Upper lobe of right lung (tissue), 1 donor: ENCODE measurements at regions not wholly inside any gene's neighbourhood (a gene's known extent, or its start where the extent isn't known, plus 50 kb on each side); places are given as distances from the start of the nearest gene placed in this dataset.
A peak's percentile ranks its signal among the peaks of the same experiment; 100 is the strongest.

Experiments used
- ATAC-seq: fragments of 200-7000 bp; cut with Tn5 transposase; one replicate; pipeline ENCODE4 v1.9.1; 2020; ENCODE audit warnings: mild to moderate bottlenecking, moderate library complexity
- DNase-seq: peaks from one replicate; pipeline ENCODE4 v3.0.0-alpha.2; 2020
- H3K27ac ChIP-seq: fragments of 200-600 bp; one replicate; pipeline ENCODE4 v1.8.0; 2022
- H3K27me3 ChIP-seq: fragments of 200-600 bp; one replicate; pipeline ENCODE4 v1.8.0; 2022; ENCODE audit warnings: mild to moderate bottlenecking
- H3K36me3 ChIP-seq: fragments of 200-600 bp; one replicate; pipeline ENCODE4 v1.8.0; 2022
- H3K4me1 ChIP-seq: fragments of 200-600 bp; one replicate; pipeline ENCODE4 v1.8.0; 2022
- H3K4me3 ChIP-seq: fragments of 200-600 bp; one replicate; pipeline ENCODE4 v1.8.0; 2022; ENCODE audit warnings: mild to moderate bottlenecking
- H3K9me3 ChIP-seq: fragments of 200-600 bp; one replicate; pipeline ENCODE4 v1.8.0; 2022
- CTCF ChIP-seq: fragments of 200-600 bp; IDR thresholded peaks from one replicate; pipeline ENCODE4 v1.8.0; 2022; ENCODE audit warnings: antibody characterized with exemption
- intact Hi-C: fragments of 100-400 bp; cut with DNase I; formaldehyde crosslinking; loops from one replicate; pipeline ENCODE4 v1.11.0; 2022
- donor health status: DM: no; HTN: yes; CAD: no; lungs with severe emphysema.

GRCh38 chr12:77681726-77682125 lies 149.0 kb upstream of the NAV3 start:
- Histone ChIP-seq H3K4me3 (no peak overlapping the region), H3K36me3 (no peaks in the 10 kb centered on the region), H3K27me3 (no peaks in the 10 kb centered on the region), H3K9me3 (no peaks in the 10 kb centered on the region), H3K4me1 (no peaks in the 10 kb centered on the region), H3K27ac (no peak overlapping the region)
- TF ChIP-seq CTCF = no peak
- intact Hi-C loops = no loop called here
- DNase-seq (no peak), ATAC-seq (no peak)

- no peaks in the 10 kb centered on the region for H3K9me3 ChIP-seq
- DNase-seq (no peak), ATAC-seq (no peak)
- no peak overlapping the region for H3K4me3 ChIP-seq
- no peaks in the 10 kb centered on the region for H3K27me3 ChIP-seq
- no peaks in the 10 kb centered on the region for H3K36me3 ChIP-seq
- H3K4me1 ChIP-seq = no peaks in the 10 kb centered on the region
- TF ChIP-seq CTCF = no peak
- no peak overlapping the region for H3K27ac ChIP-seq
- intact Hi-C loops = no loop called here
Measured at GRCh38 chr12:77679686-77680085, 151.0 kb upstream of the NAV3 start.

- DNase-seq (no peak), ATAC-seq (no peak)
- Histone ChIP-seq H3K9me3 (no peaks in the 10 kb centered on the region), H3K27me3 (no peaks in the 10 kb centered on the region), H3K36me3 (no peaks in the 10 kb centered on the region), H3K4me3 (no peak overlapping the region), H3K4me1 (no peaks in the 10 kb centered on the region), H3K27ac (no peak overlapping the region)
- no peak for TF ChIP-seq CTCF
- intact Hi-C loops = no loop called here
Measured at GRCh38 chr12:77678621-77679020, 152.1 kb upstream of the NAV3 start.

- H3K27ac ChIP-seq = no peak overlapping the region
- intact Hi-C loops = no loop called here
- ATAC-seq = no peak
Measured at GRCh38 chr12:77667101-77667500, 163.6 kb upstream of the NAV3 start.

GRCh38 chr12:77648716-77649115 lies 182.0 kb upstream of the NAV3 start:
- H3K27me3 ChIP-seq = no peaks in the 10 kb centered on the region
- H3K4me1 ChIP-seq = no peaks in the 10 kb centered on the region
- no peak overlapping the region for H3K27ac ChIP-seq
- TF ChIP-seq CTCF = no peak
- H3K9me3 ChIP-seq = no peaks in the 10 kb centered on the region
- H3K36me3 ChIP-seq = no peaks in the 10 kb centered on the region
- intact Hi-C loops = no loop called here
- H3K4me3 ChIP-seq = no peak overlapping the region
- DNase-seq = no peak
- no peak for ATAC-seq

More at GRCh38 chr12:77667101-77667500, 163.6 kb upstream of the NAV3 start:
- Histone ChIP-seq H3K4me3 (no peak overlapping the region), H3K4me1 (no peaks in the 10 kb centered on the region), H3K9me3 (no peaks in the 10 kb centered on the region), H3K36me3 (no peaks in the 10 kb centered on the region), H3K27me3 (no peaks in the 10 kb centered on the region)
- no peak for TF ChIP-seq CTCF
- peak; percentile 15 for DNase-seq

GRCh38 chr12:77645966-77646598 lies 184.6 kb upstream of the NAV3 start:
- intact Hi-C loops = no loop called here
- no peak overlapping the region for H3K4me3 ChIP-seq
- no peak for TF ChIP-seq CTCF
- no peaks in the 10 kb centered on the region for H3K4me1 ChIP-seq
- no peak for ATAC-seq
- H3K27me3 ChIP-seq = no peaks in the 10 kb centered on the region
- no peak for DNase-seq
- H3K27ac ChIP-seq = no peak overlapping the region
- H3K36me3 ChIP-seq = no peaks in the 10 kb centered on the region
- H3K9me3 ChIP-seq = no peaks in the 10 kb centered on the region
